ENCODE measurements at regions not wholly inside any gene's neighbourhood (a gene's known extent, or its start where the extent isn't known, plus 50 kb on each side); places are given as distances from the start of the nearest gene placed in this dataset.

DNA sequence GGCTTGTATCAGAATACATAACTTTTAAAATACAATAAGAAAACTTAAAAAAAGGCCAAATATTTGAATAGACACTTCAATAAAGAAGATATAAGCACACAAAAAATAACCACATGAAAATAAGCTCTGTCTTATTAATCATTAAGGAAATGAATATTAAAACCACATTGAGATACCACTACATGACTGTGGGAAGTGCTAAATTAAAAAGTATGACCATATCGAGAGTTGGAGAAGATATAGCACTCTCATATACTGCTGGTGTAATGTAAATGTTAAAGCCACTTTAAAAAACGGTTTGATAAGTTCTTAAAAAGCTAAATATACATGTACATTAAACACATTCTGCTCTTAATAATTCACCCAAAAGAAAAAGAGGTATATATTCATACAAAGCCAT, 104.6 kb upstream of the TRIB2 start:
- H3K4me3 ChIP-seq (ENCODE audit: insufficient read length, low read depth), result no peak overlapping the region
- no peaks in the 10 kb centered on the region for H3K4me1 ChIP-seq (ENCODE audit: insufficient read depth, insufficient read length)
- H3K9me3 ChIP-seq (ENCODE audit: insufficient read depth, low read length), result no peaks in the 10 kb centered on the region
- no peaks in the 10 kb centered on the region for H3K27me3 ChIP-seq (ENCODE audit: insufficient read depth, insufficient read length)
- no peaks in the 10 kb centered on the region for H3K36me3 ChIP-seq (ENCODE audit: insufficient read depth, insufficient read length, low read length)
- no peak for TF ChIP-seq SUZ12 (IDR thresholded peaks at IDR 0.05; ENCODE audit: extremely low read depth, insufficient read depth, insufficient read length)
- TF ChIP-seq ZNF274 (IDR thresholded peaks at IDR 0.05; ENCODE audit: low read depth, low read length), result no peak
- no peak for TF ChIP-seq YY1 (IDR thresholded peaks at IDR 0.05; ENCODE audit: insufficient read depth, insufficient read length)
- no peak overlapping the region for H3K9ac ChIP-seq (ENCODE audit: insufficient read length, low read depth)
- no peak for DNase-seq (ENCODE audit: low read depth, low spot score)

DNA sequence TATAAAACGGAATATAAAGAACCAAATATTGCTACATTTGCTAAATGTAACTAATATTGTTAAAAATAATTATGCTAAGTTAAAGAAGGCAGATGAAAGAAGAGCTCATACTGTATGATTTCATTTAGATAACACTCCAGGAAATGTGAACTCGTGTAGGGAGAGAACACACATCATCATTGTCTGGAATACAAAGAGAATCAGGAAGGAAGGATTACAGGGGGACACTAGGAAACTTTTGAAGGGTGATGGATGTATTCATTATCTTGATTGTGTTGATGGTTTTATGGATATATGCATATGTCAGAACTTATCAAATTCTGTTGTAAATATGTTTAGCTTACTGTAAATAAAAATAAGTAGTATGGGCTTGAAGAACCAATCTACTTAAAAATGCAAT, 104.1 kb upstream of the TRIB2 start:
- TF ChIP-seq YY1 (IDR thresholded peaks at IDR 0.05; ENCODE audit: insufficient read depth, insufficient read length), result no peak
- TF ChIP-seq ZNF274 (IDR thresholded peaks at IDR 0.05; ENCODE audit: low read depth, low read length), result no peak
- TF ChIP-seq SUZ12 (IDR thresholded peaks at IDR 0.05; ENCODE audit: extremely low read depth, insufficient read depth, insufficient read length), result no peak
- Histone ChIP-seq H3K27me3 (ENCODE audit: insufficient read depth, insufficient read length) (no peaks in the 10 kb centered on the region), H3K9me3 (ENCODE audit: insufficient read depth, low read length) (no peaks in the 10 kb centered on the region), H3K36me3 (ENCODE audit: insufficient read depth, insufficient read length, low read length) (no peaks in the 10 kb centered on the region), H3K4me3 (ENCODE audit: insufficient read length, low read depth) (no peak overlapping the region), H3K9ac (ENCODE audit: insufficient read length, low read depth) (no peak overlapping the region), H3K4me1 (ENCODE audit: insufficient read depth, insufficient read length) (no peaks in the 10 kb centered on the region)
- no peak for DNase-seq (ENCODE audit: low read depth, low spot score)

DNA sequence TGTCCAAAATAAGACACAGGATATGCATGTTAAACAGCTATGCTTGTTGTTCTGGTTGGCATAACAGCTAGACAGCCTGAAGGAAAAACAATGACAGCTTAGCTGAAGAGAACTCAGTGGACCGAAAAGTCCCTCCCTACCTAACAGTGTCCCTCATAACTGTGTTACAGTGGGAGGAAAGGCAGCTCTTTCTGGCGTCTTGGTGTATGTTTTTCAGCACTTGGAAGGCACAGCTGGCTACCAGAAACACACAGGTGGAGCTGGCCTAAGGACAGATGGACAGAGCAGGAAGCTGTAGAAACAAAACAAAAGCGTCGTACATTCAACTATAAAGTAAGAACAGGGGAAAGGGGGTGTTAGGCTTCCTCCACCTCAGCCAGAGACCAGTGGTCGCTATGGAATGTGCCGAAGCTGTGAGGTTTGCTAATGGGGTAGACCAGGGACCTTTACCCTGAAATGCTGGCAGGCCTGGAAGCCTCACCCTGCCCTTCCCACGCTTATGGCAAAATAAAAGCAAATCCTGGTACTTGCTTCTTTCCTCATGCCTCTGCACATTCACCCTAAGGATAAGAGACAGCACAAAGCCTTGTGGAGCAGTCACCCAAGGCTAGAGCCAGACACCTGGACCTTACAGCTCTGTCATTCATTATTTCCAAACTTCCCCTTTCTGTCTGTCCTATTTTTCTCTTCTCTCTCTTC, 103.5 kb upstream of the TRIB2 start:
- no peak for DNase-seq (ENCODE audit: low read depth, low spot score)
- H3K4me1 ChIP-seq (ENCODE audit: insufficient read depth, insufficient read length), result no peaks in the 10 kb centered on the region
- no peak overlapping the region for H3K4me3 ChIP-seq (ENCODE audit: insufficient read length, low read depth)
- H3K9ac ChIP-seq (ENCODE audit: insufficient read length, low read depth), result no peak overlapping the region
- H3K36me3 ChIP-seq (ENCODE audit: insufficient read depth, insufficient read length, low read length), result no peaks in the 10 kb centered on the region
- TF ChIP-seq ZNF274 (IDR thresholded peaks at IDR 0.05; ENCODE audit: low read depth, low read length), result no peak
- no peak for TF ChIP-seq SUZ12 (IDR thresholded peaks at IDR 0.05; ENCODE audit: extremely low read depth, insufficient read depth, insufficient read length)
- TF ChIP-seq YY1 (IDR thresholded peaks at IDR 0.05; ENCODE audit: insufficient read depth, insufficient read length), result no peak
- H3K9me3 ChIP-seq (ENCODE audit: insufficient read depth, low read length), result no peaks in the 10 kb centered on the region
- no peaks in the 10 kb centered on the region for H3K27me3 ChIP-seq (ENCODE audit: insufficient read depth, insufficient read length)

DNA sequence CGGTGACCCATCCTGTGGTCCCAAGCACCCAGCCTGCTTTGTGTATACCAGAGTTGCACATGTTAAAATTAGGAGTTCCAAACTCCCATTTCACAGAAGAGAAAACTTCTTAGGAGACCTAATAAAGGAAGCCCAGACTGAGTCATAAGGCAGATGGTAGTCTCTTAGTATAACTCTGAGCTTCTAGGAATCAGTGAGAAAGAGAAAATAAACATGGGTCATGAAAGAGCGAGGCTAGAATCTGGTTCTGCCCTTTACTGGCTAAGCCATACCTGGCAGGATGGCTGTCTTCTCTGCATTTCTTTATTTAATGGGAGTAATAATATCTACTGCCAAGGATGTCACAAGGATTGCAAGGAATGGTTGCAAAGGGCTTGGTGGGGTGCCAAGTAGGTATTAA, 101.2 kb upstream of the TRIB2 start:
- Histone ChIP-seq H3K4me3 (ENCODE audit: insufficient read length, low read depth) (no peak overlapping the region), H3K36me3 (ENCODE audit: insufficient read depth, insufficient read length, low read length) (no peaks in the 10 kb centered on the region), H3K9ac (ENCODE audit: insufficient read length, low read depth) (no peak overlapping the region), H3K27me3 (ENCODE audit: insufficient read depth, insufficient read length) (no peaks in the 10 kb centered on the region), H3K4me1 (ENCODE audit: insufficient read depth, insufficient read length) (no peaks in the 10 kb centered on the region), H3K9me3 (ENCODE audit: insufficient read depth, low read length) (no peaks in the 10 kb centered on the region; the same call in 1 of the 2 replicates)
- TF ChIP-seq SUZ12 (IDR thresholded peaks at IDR 0.05; ENCODE audit: extremely low read depth, insufficient read depth, insufficient read length) (no peak), ZNF274 (IDR thresholded peaks at IDR 0.05; ENCODE audit: low read depth, low read length) (no peak), YY1 (IDR thresholded peaks at IDR 0.05; ENCODE audit: insufficient read depth, insufficient read length) (no peak)
- DNase-seq (ENCODE audit: low read depth, low spot score), result no peak

DNA sequence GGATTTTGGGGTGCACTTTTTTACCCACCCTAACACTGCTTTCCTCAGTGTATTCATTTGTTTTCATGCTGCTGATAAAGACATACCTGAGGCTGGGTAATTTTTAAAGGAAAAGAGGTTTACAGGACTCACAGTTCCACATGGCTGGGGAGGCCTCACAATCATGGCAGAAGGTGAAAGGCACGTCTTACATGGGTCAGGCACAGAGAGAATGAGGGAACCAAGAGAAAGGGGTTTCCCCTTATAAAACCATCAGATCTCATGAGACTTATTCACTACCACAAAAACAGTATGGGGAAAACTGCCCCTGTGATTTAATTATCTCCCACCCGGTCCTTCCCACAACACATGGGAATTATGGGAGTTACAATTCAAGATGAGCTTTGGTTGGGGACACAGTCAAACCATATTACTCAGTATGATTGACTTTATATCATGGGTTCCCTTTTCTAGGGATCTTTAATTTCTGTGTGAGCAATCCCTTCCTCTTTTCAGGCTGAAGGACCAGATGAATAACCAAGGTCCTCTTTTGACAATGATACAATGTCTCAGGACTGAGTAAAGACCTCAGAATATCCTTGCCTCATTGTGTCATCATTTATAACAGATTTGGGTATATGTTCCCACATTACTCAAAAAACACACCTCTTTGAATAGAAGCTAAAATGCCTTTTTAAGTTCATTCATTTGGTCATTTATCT, 100.1 kb upstream of the TRIB2 start:
- TF ChIP-seq SUZ12 (IDR thresholded peaks at IDR 0.05; ENCODE audit: extremely low read depth, insufficient read depth, insufficient read length) (no peak), ZNF274 (IDR thresholded peaks at IDR 0.05; ENCODE audit: low read depth, low read length) (no peak), YY1 (IDR thresholded peaks at IDR 0.05; ENCODE audit: insufficient read depth, insufficient read length) (no peak)
- Histone ChIP-seq H3K27me3 (ENCODE audit: insufficient read depth, insufficient read length) (no peaks in the 10 kb centered on the region), H3K36me3 (ENCODE audit: insufficient read depth, insufficient read length, low read length) (no peaks in the 10 kb centered on the region), H3K9ac (ENCODE audit: insufficient read length, low read depth) (no peak overlapping the region), H3K4me1 (ENCODE audit: insufficient read depth, insufficient read length) (no peaks in the 10 kb centered on the region), H3K4me3 (ENCODE audit: insufficient read length, low read depth) (no peak overlapping the region), H3K9me3 (ENCODE audit: insufficient read depth, low read length) (no peaks in the 10 kb centered on the region; the same call in 1 of the 2 replicates)
- no peak for DNase-seq (ENCODE audit: low read depth, low spot score)

DNA sequence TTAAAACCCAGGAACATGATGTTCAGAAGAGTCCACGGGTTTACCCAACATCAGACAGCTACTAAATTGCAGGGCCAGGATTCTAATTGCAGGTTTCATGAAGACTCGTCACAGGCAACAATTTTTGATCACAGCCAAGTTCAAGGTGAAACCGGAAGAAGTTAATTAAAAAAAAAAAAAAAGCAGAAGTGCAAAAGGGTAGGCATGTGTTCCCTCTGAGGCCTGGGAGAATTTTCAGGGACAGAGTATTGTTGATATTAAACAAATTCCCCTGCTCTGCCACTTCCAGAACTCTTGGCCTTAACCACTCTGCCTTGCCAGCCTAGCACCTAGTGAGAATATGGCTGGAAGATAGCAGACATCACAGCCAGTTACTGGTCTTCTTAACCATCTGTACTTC, 99.4 kb upstream of the TRIB2 start:
- Histone ChIP-seq H3K4me1 (ENCODE audit: insufficient read depth, insufficient read length) (no peaks in the 10 kb centered on the region), H3K4me3 (ENCODE audit: insufficient read length, low read depth) (no peak overlapping the region), H3K9me3 (ENCODE audit: insufficient read depth, low read length) (no peaks in the 10 kb centered on the region; the same call in 1 of the 2 replicates), H3K27me3 (ENCODE audit: insufficient read depth, insufficient read length) (no peaks in the 10 kb centered on the region), H3K9ac (ENCODE audit: insufficient read length, low read depth) (no peak overlapping the region), H3K36me3 (ENCODE audit: insufficient read depth, insufficient read length, low read length) (no peaks in the 10 kb centered on the region)
- no peak for DNase-seq (ENCODE audit: low read depth, low spot score)
- no peak for TF ChIP-seq YY1 (IDR thresholded peaks at IDR 0.05; ENCODE audit: insufficient read depth, insufficient read length)
- TF ChIP-seq ZNF274 (IDR thresholded peaks at IDR 0.05; ENCODE audit: low read depth, low read length), result no peak
- TF ChIP-seq SUZ12 (IDR thresholded peaks at IDR 0.05; ENCODE audit: extremely low read depth, insufficient read depth, insufficient read length), result no peak

DNA sequence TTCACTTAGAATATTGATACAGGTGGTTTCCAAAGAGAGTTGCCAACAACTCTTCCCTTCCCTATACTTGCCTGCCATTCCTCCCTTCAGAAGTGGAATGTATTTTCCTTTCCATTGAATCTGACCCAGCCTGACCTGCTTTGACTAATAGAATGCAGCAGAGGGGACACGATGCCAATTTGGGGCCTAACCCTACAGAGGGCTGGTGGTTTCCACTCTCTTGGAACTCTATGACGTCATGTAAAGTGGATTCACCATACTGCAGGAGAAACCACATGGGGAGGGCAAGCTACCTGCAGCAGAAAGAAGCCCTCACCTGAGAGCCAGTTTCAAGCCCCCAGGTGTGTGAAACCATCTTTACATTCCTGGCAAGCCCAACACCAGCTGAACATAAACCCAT, 98.9 kb upstream of the TRIB2 start:
- H3K27me3 ChIP-seq (ENCODE audit: insufficient read depth, insufficient read length), result no peaks in the 10 kb centered on the region
- no peak for TF ChIP-seq ZNF274 (IDR thresholded peaks at IDR 0.05; ENCODE audit: low read depth, low read length)
- TF ChIP-seq YY1 (IDR thresholded peaks at IDR 0.05; ENCODE audit: insufficient read depth, insufficient read length), result no peak
- no peak for TF ChIP-seq SUZ12 (IDR thresholded peaks at IDR 0.05; ENCODE audit: extremely low read depth, insufficient read depth, insufficient read length)
- no peaks in the 10 kb centered on the region for H3K36me3 ChIP-seq (ENCODE audit: insufficient read depth, insufficient read length, low read length)
- H3K4me1 ChIP-seq (ENCODE audit: insufficient read depth, insufficient read length), result no peaks in the 10 kb centered on the region
- DNase-seq (ENCODE audit: low read depth, low spot score), result no peak
- H3K4me3 ChIP-seq (ENCODE audit: insufficient read length, low read depth), result no peak overlapping the region
- no peaks in the 10 kb centered on the region; the same call in 1 of the 2 replicates for H3K9me3 ChIP-seq (ENCODE audit: insufficient read depth, low read length)
- H3K9ac ChIP-seq (ENCODE audit: insufficient read length, low read depth), result no peak overlapping the region
